ENCODE measurements at regions not wholly inside any gene's neighbourhood (a gene's known extent, or its start where the extent isn't known, plus 50 kb on each side); places are given as distances from the start of the nearest gene placed in this dataset.

- DNase-seq: no peak
Observed at GRCh38 chr10:8726084-8726778, 671.7 kb downstream of the GATA3 start.

- no peak for DNase-seq
Observed at GRCh38 chr10:8726779-8727084, 672.2 kb downstream of the GATA3 start.

- DNase-seq: no peak
Observed at GRCh38 chr10:8731121-8732095, 676.9 kb downstream of the GATA3 start.

- no peak for DNase-seq
Observed at GRCh38 chr10:8738987-8739386, 684.5 kb downstream of the GATA3 start.

GRCh38 chr10:8752146-8752843 lies 697.8 kb downstream of the GATA3 start:
- DNase-seq: no peak

GRCh38 chr10:8758029-8758428 lies 703.5 kb downstream of the GATA3 start:
- no peak for DNase-seq

GRCh38 chr10:8766899-8767298 lies 712.4 kb downstream of the GATA3 start:
- no peak for DNase-seq

GRCh38 chr10:8767591-8767990 lies 713.1 kb downstream of the GATA3 start:
- DNase-seq: peak; percentile 1

- no peak for DNase-seq
Observed at GRCh38 chr10:8768341-8768740, 713.9 kb downstream of the GATA3 start.

- no peak for DNase-seq
Observed at GRCh38 chr10:8768852-8769251, 714.4 kb downstream of the GATA3 start.

GRCh38 chr10:8776926-8777622 lies 722.6 kb downstream of the GATA3 start:
- DNase-seq: no peak

GRCh38 chr10:8778713-8779112 lies 724.2 kb downstream of the GATA3 start:
- DNase-seq: no peak

GRCh38 chr10:8787649-8788048 lies 733.2 kb downstream of the GATA3 start:
- DNase-seq: no peak

GRCh38 chr10:8790390-8790789 lies 735.9 kb downstream of the GATA3 start:
- no peak for DNase-seq

- no peak for DNase-seq
Observed at GRCh38 chr10:8794860-8795259, 740.4 kb downstream of the GATA3 start.

GRCh38 chr10:8800426-8800825 lies 745.9 kb downstream of the GATA3 start:
- no peak for DNase-seq

GRCh38 chr10:8803992-8804391 lies 749.5 kb downstream of the GATA3 start:
- no peak for DNase-seq

GRCh38 chr10:8810677-8811076 lies 756.2 kb downstream of the GATA3 start:
- no peak for DNase-seq

GRCh38 chr10:8811201-8811600 lies 756.7 kb downstream of the GATA3 start:
- peak; percentile 7 for DNase-seq

GRCh38 chr10:8815969-8816368 lies 761.5 kb downstream of the GATA3 start:
- DNase-seq: no peak

- no peak for DNase-seq
Observed at GRCh38 chr10:8817299-8817698, 762.8 kb downstream of the GATA3 start.

- no peak for DNase-seq
Observed at GRCh38 chr10:8825611-8826010, 771.1 kb downstream of the GATA3 start.

GRCh38 chr10:8829592-8829991 lies 775.1 kb downstream of the GATA3 start:
- DNase-seq: no peak
